ENCODE measurements at regions not wholly inside any gene's neighbourhood (a gene's known extent, or its start where the extent isn't known, plus 50 kb on each side); places are given as distances from the start of the nearest gene placed in this dataset.

DNA sequence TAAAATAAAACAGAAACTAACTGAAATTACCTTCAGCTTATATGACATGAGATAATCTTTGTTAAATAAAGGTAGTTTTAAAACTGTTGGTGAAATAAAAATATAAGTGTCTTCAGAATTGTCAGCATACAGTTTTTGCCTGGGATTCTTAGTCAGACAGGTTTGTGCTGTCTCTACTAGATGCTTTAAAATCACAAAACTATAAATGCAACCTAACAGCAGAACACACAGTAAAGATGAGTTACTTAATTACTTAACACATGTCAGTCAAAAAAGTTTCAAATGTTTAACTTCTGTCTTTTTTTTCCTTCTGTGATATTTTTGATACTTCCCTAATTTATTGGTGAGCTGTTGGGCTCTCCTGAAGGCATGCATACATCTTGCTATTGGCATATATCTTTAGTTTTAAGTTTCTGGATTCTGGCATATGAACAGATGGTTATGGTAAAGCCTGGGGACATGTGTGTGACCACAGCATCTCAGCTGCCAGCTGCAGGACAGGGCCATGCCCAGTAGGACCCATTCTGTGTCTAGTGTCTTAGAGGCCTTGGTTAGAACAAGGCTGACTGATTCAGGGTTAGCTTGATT lies 231.1 kb upstream of the NUDT12 start:
- H3K4me3 ChIP-seq (ENCODE audit: low read depth in 1 of 2, low read length in 1 of 2), result no peak overlapping the region
- no peak overlapping the region for H3K27ac ChIP-seq
- H3K4me1 ChIP-seq (ENCODE audit: control insufficient read depth in 1 of 2, insufficient read depth in 1 of 2, low read depth in 1 of 2, low read length in 1 of 2), result no peaks in the 10 kb centered on the region
- H3K36me3 ChIP-seq, result no peaks in the 10 kb centered on the region
- no peaks in the 10 kb centered on the region for H3K27me3 ChIP-seq
- H3K9me3 ChIP-seq, result no peaks in the 10 kb centered on the region
- TF ChIP-seq, protein P1, sequence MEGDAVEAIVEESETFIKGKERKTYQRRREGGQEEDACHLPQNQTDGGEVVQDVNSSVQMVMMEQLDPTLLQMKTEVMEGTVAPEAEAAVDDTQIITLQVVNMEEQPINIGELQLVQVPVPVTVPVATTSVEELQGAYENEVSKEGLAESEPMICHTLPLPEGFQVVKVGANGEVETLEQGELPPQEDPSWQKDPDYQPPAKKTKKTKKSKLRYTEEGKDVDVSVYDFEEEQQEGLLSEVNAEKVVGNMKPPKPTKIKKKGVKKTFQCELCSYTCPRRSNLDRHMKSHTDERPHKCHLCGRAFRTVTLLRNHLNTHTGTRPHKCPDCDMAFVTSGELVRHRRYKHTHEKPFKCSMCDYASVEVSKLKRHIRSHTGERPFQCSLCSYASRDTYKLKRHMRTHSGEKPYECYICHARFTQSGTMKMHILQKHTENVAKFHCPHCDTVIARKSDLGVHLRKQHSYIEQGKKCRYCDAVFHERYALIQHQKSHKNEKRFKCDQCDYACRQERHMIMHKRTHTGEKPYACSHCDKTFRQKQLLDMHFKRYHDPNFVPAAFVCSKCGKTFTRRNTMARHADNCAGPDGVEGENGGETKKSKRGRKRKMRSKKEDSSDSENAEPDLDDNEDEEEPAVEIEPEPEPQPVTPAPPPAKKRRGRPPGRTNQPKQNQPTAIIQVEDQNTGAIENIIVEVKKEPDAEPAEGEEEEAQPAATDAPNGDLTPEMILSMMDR (IDR thresholded peaks at IDR 0.05), result no peak

DNA sequence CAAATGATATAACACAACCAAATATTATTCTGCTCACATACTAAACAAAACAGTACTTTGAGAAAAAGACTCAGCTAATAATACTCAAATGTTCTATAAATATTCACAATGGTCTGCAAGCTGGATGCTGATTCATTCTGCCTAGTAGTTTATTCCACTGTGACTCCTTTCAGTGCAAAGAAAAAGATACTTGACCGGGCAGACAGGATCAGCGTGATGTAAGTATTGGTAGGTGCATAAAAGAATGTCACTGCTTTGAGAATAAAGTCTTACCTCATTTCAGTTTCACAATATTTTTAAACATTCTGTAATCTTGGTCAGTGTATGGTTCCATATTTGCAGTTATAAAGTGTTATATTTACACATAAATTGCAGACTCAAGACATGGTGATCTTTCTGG lies 223.0 kb upstream of the NUDT12 start:
- Histone ChIP-seq H3K4me1 (ENCODE audit: control insufficient read depth in 1 of 2, insufficient read depth in 1 of 2, low read depth in 1 of 2, low read length in 1 of 2) (no peaks in the 10 kb centered on the region), H3K9me3 (no peaks in the 10 kb centered on the region), H3K27ac (no peak overlapping the region), H3K4me3 (ENCODE audit: low read depth in 1 of 2, low read length in 1 of 2) (no peak overlapping the region), H3K36me3 (no peaks in the 10 kb centered on the region), H3K27me3 (no peaks in the 10 kb centered on the region)
- TF ChIP-seq, protein P1 (IDR thresholded peaks at IDR 0.05), result no peak

DNA sequence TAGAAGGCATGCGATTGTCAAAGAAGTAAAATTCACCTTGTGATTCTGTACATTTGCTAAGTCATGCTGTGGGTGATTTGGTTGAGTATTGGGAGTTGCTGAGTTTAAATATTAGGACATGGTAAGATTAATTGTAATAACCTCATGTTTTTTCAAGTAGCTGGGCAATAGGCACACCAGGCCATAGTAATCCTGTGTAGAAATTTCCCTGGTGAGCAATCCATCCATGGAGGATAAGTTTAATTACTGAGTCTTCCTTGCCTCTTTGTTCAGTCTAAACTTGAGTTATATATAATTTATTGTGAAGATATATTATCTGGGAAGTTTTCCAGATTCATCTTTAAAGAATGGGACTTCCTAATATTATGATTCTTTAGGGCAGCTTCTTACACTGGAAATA lies 221.1 kb upstream of the NUDT12 start:
- Histone ChIP-seq H3K9me3 (no peaks in the 10 kb centered on the region), H3K4me3 (ENCODE audit: low read depth in 1 of 2, low read length in 1 of 2) (no peak overlapping the region), H3K27ac (no peak overlapping the region), H3K27me3 (no peaks in the 10 kb centered on the region), H3K4me1 (ENCODE audit: control insufficient read depth in 1 of 2, insufficient read depth in 1 of 2, low read depth in 1 of 2, low read length in 1 of 2) (no peaks in the 10 kb centered on the region), H3K36me3 (no peaks in the 10 kb centered on the region)
- TF ChIP-seq, protein P1 (IDR thresholded peaks at IDR 0.05), result no peak

DNA sequence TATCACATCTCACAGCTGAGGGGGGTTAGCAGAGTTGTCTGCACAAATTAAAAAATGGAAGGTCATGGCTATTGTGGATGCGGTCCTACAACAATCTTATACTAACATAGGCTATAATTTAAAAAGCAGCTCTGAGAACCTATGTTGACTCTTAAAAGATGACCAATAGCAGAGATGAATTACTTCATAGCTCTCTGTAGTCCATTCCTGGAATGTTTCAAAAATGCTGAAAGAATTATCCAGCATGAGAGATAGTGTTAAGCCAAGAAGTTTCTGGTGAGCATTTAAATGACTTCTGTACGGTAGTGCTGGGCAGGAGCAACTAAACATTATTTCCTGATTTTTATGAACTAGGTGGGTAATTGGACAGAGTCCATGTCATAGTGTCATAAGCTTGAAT lies 218.2 kb upstream of the NUDT12 start:
- Histone ChIP-seq H3K9me3 (no peaks in the 10 kb centered on the region), H3K4me1 (ENCODE audit: control insufficient read depth in 1 of 2, insufficient read depth in 1 of 2, low read depth in 1 of 2, low read length in 1 of 2) (no peaks in the 10 kb centered on the region), H3K27me3 (no peaks in the 10 kb centered on the region), H3K27ac (no peak overlapping the region), H3K36me3 (no peaks in the 10 kb centered on the region), H3K4me3 (ENCODE audit: low read depth in 1 of 2, low read length in 1 of 2) (no peak overlapping the region)
- TF ChIP-seq, protein P1 (IDR thresholded peaks at IDR 0.05), result no peak

DNA sequence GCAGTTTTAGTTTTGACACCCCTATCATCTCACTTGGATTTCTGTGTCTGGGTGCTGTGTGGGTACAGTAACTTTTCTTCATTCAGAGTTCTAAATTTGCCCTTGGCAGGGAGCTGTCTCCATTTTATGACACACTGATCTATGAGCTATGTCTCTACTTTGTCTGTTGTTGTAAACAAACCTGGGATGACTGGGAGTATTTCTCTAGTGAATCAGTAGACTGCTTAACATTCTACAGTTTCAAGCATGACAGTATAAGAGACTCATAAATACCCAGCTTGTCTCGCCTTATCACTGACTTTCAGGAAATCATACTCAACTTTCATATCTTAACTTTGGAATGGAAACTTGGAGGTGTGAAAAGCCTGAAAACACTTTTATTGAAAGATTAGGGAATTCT lies 212.1 kb upstream of the NUDT12 start:
- Histone ChIP-seq H3K9me3 (no peaks in the 10 kb centered on the region), H3K27ac (no peak overlapping the region), H3K4me1 (ENCODE audit: control insufficient read depth in 1 of 2, insufficient read depth in 1 of 2, low read depth in 1 of 2, low read length in 1 of 2) (no peaks in the 10 kb centered on the region), H3K27me3 (no peaks in the 10 kb centered on the region), H3K4me3 (ENCODE audit: low read depth in 1 of 2, low read length in 1 of 2) (no peak overlapping the region), H3K36me3 (no peaks in the 10 kb centered on the region)
- TF ChIP-seq, protein P1 (IDR thresholded peaks at IDR 0.05), result no peak

DNA sequence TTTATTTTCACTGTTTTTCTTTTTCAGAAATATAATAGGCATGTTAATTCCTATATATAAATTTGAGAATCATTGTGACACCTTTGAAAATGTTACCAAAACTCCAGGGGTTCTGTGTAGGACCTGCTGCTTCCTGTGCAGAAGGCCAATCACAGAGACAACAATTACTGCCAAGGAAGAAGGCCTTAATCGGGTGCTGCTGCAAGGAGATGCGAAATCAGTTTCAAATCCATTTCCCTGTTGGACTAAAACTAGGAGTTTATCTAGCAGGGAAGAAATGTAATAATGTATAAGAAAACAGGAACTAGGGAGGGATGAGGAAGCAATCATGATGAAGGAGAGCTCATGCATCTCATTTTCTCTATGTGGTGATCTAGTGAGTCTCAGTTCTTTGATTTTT lies 209.7 kb upstream of the NUDT12 start:
- Histone ChIP-seq H3K27ac (no peak overlapping the region), H3K4me3 (ENCODE audit: low read depth in 1 of 2, low read length in 1 of 2) (no peak overlapping the region), H3K9me3 (no peaks in the 10 kb centered on the region), H3K36me3 (no peaks in the 10 kb centered on the region), H3K27me3 (no peaks in the 10 kb centered on the region), H3K4me1 (ENCODE audit: control insufficient read depth in 1 of 2, insufficient read depth in 1 of 2, low read depth in 1 of 2, low read length in 1 of 2) (no peaks in the 10 kb centered on the region)
- TF ChIP-seq, protein P1 (IDR thresholded peaks at IDR 0.05), result no peak

All from neutrophil (primary cell).